C4-2B (cell line): ENCODE measurements at regions not wholly inside any gene's neighbourhood (a gene's known extent, or its start where the extent isn't known, plus 50 kb on each side); places are given as distances from the start of the nearest gene placed in this dataset.

Experiments
- ZFX ChIP-seq: fragments of 450-650 bp; IDR thresholded peaks from 2 replicates; pipeline ENCODE4 v1.6.1; 2017
- TF ChIP-seq, protein P1 (sequence below): fragments of 450-650 bp; conservative IDR thresholded peaks from 2 replicates; pipeline ENCODE4 v1.5.1; 2017; ENCODE audit warnings: mild to moderate bottlenecking

DNA sequence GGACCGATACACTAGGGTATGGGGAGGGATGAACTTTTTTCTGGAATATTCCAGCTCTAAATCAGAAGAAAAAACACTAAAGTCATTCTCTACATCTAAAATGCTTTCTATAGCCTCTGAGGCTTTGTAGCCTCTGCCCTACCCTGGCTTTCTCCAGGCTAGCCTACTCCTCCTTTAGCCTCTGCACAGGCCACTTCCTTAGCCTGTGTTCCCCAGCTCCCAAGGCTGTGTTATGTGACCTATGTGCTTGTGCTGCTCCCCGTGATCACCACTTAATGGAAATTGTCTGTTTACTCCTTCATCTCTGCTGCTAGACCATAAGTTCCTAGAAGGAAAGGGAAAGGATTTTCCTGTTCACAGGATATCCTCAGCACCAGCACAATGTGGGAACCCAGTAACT lies 92.8 kb downstream of the SEC16B start:
- TF ChIP-seq ZFX = no peak
- TF ChIP-seq, protein P1, sequence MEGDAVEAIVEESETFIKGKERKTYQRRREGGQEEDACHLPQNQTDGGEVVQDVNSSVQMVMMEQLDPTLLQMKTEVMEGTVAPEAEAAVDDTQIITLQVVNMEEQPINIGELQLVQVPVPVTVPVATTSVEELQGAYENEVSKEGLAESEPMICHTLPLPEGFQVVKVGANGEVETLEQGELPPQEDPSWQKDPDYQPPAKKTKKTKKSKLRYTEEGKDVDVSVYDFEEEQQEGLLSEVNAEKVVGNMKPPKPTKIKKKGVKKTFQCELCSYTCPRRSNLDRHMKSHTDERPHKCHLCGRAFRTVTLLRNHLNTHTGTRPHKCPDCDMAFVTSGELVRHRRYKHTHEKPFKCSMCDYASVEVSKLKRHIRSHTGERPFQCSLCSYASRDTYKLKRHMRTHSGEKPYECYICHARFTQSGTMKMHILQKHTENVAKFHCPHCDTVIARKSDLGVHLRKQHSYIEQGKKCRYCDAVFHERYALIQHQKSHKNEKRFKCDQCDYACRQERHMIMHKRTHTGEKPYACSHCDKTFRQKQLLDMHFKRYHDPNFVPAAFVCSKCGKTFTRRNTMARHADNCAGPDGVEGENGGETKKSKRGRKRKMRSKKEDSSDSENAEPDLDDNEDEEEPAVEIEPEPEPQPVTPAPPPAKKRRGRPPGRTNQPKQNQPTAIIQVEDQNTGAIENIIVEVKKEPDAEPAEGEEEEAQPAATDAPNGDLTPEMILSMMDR = no peak
